GM19463 (cell line): ENCODE measurements at regions not wholly inside any gene's neighbourhood (a gene's known extent, or its start where the extent isn't known, plus 50 kb on each side); places are given as distances from the start of the nearest gene placed in this dataset.

ENCODE experiments used
- ATAC-seq: cut with Tn5 transposase; IDR thresholded peaks from one replicate; pipeline ENCODE4 v1.9.1; 2021; ENCODE audit warnings: mild to moderate bottlenecking, moderate library complexity; ENCODE audit not compliant: unreplicated experiment

- no peak for ATAC-seq
These were observed 219.0 kb downstream of the BMP7 start for GRCh38 chr20:57047281-57048026.

GRCh38 chr20:57048027-57048869 lies 218.2 kb downstream of the BMP7 start:
- ATAC-seq = no peak

- ATAC-seq = no peak
These were observed 217.1 kb downstream of the BMP7 start for GRCh38 chr20:57049296-57049695.

DNA sequence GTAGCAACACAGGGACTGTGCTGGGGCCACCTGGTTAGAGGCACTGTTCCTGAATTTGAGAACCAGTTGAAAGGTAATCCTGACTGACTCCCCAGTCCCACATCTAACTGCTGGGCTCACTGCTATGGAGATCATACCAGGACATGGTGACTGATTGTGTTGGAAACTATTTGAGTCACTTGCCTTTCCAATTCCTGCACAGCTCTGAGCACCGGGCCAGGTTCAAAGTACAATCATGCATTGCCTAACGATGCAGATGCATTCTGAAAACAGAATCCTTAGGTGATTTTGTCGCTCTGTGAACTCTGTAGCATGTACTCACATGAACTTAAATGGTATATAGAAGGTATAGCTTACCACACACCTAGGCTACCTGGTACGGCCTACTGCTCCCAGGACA lies 215.3 kb downstream of the BMP7 start:
- ATAC-seq = no peak

DNA sequence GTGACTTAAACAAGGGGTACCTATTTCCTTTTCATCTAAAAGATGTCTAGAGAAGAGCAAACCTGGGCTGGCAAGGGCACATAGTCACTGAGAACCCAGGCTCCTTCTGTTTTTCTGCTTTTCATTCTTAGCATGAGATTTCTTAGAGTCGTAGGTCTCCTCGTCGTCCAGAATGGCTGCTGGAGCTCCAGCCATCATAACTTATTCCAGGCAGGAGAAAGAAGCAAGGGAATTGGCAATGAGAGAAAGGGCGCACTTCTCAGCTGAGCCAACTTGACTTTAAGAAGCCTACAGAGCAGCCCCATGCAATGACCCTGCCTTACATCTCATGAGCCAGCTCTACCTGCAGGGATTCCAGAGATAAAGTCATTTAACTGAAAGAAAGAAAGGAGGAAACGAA lies 213.4 kb downstream of the BMP7 start:
- ATAC-seq = no peak

GRCh38 chr20:57053793-57054552 lies 212.5 kb downstream of the BMP7 start:
- ATAC-seq = no peak

DNA sequence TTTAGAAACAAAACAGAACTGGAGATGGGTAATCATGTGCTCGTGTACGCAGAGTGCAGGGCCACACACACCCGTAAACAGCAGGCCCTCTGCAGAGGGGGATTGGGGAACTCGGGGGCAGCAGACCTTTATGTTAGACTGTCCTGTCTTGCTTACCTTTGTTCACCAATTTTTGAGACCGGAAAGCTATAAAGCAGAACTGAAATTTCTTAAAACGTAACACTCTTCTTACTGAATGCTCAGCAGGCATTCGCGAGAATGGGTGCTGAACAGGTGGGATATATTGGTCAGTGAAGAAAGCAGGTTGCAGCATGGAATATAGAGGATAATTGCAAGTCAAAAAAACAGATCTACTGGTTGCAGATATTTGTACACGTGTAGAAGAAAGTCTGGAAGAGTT lies 211.1 kb downstream of the BMP7 start:
- ATAC-seq = no peak

DNA sequence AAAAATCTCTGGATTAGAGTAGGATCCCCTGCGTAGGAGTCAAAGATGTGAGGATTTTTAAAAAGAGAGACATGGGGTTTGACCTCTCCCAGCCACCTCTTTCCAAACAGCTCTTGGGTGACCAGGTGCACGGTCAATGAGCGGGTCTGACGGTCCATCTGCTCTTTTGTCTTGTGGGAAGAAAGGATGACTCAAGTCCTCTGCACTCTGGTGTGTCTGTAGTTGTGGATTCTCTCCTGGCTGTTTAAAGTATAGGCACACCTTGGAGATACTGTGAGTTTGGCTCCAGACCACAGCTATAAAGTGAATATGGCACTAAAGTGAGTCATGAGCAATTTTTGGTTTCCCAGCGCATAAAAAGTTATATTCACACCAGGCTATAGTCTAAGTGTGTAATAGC lies 209.8 kb downstream of the BMP7 start:
- ATAC-seq = no peak

DNA sequence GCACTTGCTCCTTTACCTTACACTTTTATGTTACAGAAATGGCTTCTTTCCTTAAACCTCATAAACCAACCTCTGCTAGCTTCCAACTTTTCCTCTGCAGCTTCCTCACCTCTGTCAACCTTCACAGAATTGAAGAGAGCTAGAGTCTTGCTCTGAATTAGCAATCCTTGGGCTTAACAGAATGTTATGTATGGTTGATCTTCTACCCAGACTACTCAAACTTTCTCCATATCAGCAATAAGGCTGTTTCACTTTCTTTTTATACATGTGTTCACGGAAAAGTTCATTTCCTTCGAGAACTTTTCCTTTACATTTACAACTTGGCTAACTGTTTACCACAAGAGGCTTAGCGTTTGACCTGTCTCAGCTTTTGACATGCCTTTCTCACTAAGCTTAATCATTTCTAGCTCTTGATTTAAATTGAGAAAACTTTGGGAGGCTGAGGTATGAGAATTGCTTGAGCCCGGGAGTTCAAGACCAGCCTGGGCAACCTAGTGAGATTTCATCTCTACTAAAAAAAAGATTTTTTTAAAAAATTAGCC lies 207.3 kb downstream of the BMP7 start:
- ATAC-seq = no peak

DNA sequence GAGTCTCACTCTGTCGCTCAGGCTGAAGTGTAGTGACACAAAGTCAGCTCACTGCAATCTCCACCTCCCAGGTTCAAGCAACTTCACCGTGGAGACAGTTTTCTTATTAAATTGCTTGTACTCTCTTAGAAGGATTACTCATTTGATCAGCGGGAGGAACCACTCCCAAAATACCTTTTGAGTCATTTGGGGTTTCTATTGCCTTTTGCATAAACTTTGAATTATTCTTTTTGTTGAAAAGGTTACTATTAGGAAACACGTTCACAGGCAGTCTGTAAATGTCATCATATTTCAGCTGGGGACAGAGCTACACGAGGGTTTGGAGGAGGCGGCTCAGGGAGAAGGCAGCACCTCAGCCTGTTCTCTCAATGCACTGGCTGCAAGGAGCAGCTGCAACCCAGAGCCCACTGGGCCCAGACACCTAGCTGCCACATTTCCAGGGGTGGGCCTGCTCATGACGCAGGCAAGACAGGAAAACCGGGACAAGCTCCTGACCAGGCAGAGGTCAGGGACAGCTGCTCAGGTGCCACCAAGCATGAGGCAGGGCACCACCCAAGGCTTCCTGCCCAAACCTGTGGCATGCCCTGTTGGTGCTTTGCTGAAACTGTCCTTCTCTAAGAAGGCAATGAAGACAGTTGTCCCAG lies 205.9 kb downstream of the BMP7 start:
- no peak for ATAC-seq

DNA sequence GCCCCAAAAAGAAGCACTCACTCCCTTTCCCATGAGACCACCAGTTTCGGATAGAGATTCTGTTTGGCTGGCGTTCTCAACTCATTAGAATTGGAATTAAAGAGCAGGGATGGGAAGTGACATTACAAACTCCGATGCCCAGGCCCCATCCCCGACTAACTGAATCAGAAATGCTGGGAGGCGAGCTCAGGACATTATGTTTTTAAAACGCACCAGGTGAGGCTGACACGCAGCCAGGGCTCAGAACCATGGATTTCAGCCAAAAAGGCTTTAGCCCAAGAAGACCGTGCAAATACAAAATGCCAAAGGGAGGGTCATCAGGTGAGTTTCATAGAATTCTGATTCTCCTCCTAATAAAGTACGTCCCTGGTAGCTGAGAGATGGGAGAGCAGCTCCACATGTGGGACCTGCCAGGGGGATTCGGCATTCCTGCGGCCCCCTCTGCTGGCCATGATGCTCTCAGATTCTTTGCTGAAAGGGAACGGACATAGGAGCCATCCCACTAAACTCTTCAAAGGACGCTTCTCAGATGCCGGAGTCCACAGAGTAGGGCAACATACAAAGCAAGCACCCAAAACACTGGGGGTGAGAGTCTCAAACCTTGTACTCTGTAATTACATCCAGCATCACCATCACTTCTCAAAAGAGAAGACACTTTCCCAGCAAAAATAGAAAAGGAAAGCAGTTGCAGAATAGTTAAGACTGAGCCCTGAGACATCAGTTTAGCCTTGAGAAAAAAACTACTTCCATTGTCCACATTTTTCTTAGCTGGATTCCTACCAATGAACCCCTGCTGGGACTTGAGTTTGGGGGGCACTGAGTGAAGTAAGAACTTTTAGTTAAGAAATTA lies 205.2 kb downstream of the BMP7 start:
- ATAC-seq = no peak

- ATAC-seq = no peak
These were observed 204.2 kb downstream of the BMP7 start for GRCh38 chr20:57062241-57062640.

DNA sequence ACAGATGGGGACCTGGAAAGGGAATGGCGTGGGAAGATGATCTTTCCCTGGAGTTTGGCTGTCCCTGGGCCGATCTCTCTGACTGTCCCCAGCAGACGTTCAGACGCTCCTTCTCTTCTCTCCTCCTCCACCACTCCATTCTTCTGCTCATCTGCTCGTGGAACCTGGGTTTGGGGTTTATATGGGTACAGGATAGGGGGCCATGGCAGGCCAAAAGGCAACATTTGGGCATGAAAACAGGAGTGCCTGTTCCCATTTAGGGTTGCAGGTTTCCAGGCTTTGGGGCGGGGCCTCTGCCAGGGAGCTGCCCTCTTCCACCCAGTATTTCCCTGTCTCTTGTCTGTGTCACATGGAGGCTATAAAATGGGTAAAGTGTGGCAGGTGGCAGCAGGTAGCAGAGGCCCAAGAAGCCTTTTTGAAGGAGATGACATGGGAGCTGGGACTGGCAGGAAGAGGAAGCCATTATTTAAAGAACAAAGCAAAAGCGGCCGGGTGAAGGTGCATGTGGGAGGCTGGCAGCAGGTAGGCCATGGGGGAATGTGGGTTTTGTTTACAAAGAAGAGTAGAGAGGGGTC lies 203.7 kb downstream of the BMP7 start:
- ATAC-seq = no peak

- ATAC-seq = no peak
These were observed 201.6 kb downstream of the BMP7 start for GRCh38 chr20:57064836-57065235.

DNA sequence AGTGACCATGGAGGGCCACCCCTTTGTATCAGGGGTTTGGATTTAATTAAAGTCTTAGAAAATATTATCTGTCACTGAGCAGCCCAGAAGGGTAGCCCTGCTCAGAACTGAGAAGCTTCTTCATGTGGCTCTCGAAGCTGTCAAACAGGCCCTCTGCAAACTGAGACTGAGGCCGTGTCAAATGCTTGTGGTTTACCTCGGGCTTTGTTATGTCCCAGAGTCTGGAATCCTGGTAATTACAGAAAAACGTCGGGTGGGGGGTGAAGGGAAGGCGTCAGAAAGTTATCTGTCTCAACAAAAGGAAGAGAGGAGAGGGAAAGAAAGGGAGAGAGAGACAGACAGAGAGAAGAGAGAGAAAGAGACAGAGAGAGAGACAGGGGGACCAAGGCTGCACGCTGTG lies 200.8 kb downstream of the BMP7 start:
- ATAC-seq = no peak

GRCh38 chr20:57066126-57066900 lies 200.1 kb downstream of the BMP7 start:
- no peak for ATAC-seq

DNA sequence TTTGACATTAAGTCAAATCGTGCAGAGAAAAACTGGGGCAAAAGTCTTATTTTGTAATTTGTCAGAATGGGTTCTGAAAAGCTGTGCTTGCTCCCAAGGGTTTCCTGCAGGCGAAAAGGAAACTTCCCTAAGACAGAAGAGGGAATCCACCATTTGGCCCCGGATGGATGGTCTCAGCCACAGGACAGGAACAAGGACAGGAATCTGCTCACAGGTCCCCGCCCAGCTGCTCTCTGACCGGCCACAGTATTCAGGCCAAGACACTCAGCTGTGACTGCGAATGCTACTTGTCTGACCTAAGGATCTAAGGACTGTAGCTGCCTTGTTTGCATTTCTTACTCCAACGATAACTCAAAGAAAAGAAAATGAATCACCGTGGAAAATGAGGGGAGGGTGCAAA lies 197.0 kb downstream of the BMP7 start:
- ATAC-seq = no peak

GRCh38 chr20:57070296-57070695 lies 196.1 kb downstream of the BMP7 start:
- no peak for ATAC-seq

GRCh38 chr20:57071283-57071731 lies 195.1 kb downstream of the BMP7 start:
- no peak for ATAC-seq
